ENCODE measurements at regions not wholly inside any gene's neighbourhood (a gene's known extent, or its start where the extent isn't known, plus 50 kb on each side); places are given as distances from the start of the nearest gene placed in this dataset.
A peak's percentile ranks its signal among the peaks of the same experiment; 100 is the strongest.
"Not testable (repeated sequence)": the region's sequence is repeated elsewhere in the genome, so short reads cannot be mapped to it uniquely, and the experiment has no call there.

GRCh38 chr17:72381597-72382397 lies 261.0 kb downstream of the SOX9 start:
- H3K27me3 ChIP-seq (replicated peaks; ENCODE audit: control insufficient read depth, insufficient read depth, low read length): no peaks in the 10 kb centered on the region
- no peak for DNase-seq
- BruUV-seq (replicated peaks): no TSS peak
- no peaks in the 10 kb centered on the region for H3K27me3 Mint-ChIP-seq (ENCODE audit: insufficient read depth, unreplicated experiment)
- ChIA-PET POLR2A (no interaction called here), CTCF (interaction anchor here (0.6 kb wide), 1 partner anchor 1741 kb away, joined by 6 read pairs; no protein-coding TSS in a partner anchor)
- H3K4me3 ChIP-seq (ENCODE audit: low read depth, low read length): no peak overlapping the region
- H3K36me3 Mint-ChIP-seq (ENCODE audit: insufficient read depth, unreplicated experiment): no peaks in the 10 kb centered on the region
- no peaks in the 10 kb centered on the region for H3K36me3 ChIP-seq (ENCODE audit: control insufficient read depth, insufficient read depth, low read length)
- H3K27ac Mint-ChIP-seq (ENCODE audit: unreplicated experiment): no peak overlapping the region
- no peaks in the 10 kb centered on the region for H3K9me3 ChIP-seq
- H3K4me3 Mint-ChIP-seq (ENCODE audit: unreplicated experiment): no peak overlapping the region
- peaks cover 15% of the 10 kb centered on the region for H3K4me1 Mint-ChIP-seq (ENCODE audit: low read depth, unreplicated experiment)
- H3K4me1 ChIP-seq: peaks cover 13% of the 10 kb centered on the region; the same call in 1 of the 2 replicates
- H3K9me3 Mint-ChIP-seq (ENCODE audit: unreplicated experiment): no peaks in the 10 kb centered on the region
- no peak for TF ChIP-seq CTCF (IDR thresholded peaks at IDR 0.05; ENCODE audit: insufficient read depth in 1 of 2, low read depth in 1 of 2, low read length in 1 of 2, severe bottlenecking in 1 of 2, unreplicated experiment in 1 of 2)
- intact Hi-C loops (cut with micrococcal nuclease; ENCODE audit: unreplicated experiment): no loop called here

- no peaks in the 10 kb centered on the region for H3K9me3 ChIP-seq
- no peak for TF ChIP-seq CTCF (IDR thresholded peaks at IDR 0.05; ENCODE audit: insufficient read depth in 1 of 2, low read depth in 1 of 2, low read length in 1 of 2, severe bottlenecking in 1 of 2, unreplicated experiment in 1 of 2)
- ChIA-PET POLR2A (no interaction called here), CTCF (interaction anchor here (0.6 kb wide), 1 partner anchor 79 kb away, joined by 3 read pairs; no protein-coding TSS in a partner anchor)
- H3K4me1 ChIP-seq: peaks cover 23% of the 10 kb centered on the region
- no peaks in the 10 kb centered on the region for H3K27me3 ChIP-seq (replicated peaks; ENCODE audit: control insufficient read depth, insufficient read depth, low read length)
- intact Hi-C loops (cut with micrococcal nuclease; ENCODE audit: unreplicated experiment): no loop called here
- H3K27ac Mint-ChIP-seq (ENCODE audit: unreplicated experiment): no peak overlapping the region
- H3K4me3 Mint-ChIP-seq (ENCODE audit: unreplicated experiment): no peak overlapping the region
- no peaks in the 10 kb centered on the region for H3K36me3 ChIP-seq (ENCODE audit: control insufficient read depth, insufficient read depth, low read length)
- no TSS peak for BruUV-seq (replicated peaks)
- H3K4me3 ChIP-seq (ENCODE audit: low read depth, low read length): no peak overlapping the region
- peaks cover 23% of the 10 kb centered on the region for H3K4me1 Mint-ChIP-seq (ENCODE audit: low read depth, unreplicated experiment)
- no peak for DNase-seq
- H3K36me3 Mint-ChIP-seq (ENCODE audit: insufficient read depth, unreplicated experiment): no peaks in the 10 kb centered on the region
- no peaks in the 10 kb centered on the region for H3K27me3 Mint-ChIP-seq (ENCODE audit: insufficient read depth, unreplicated experiment)
- H3K9me3 Mint-ChIP-seq (ENCODE audit: unreplicated experiment): no peaks in the 10 kb centered on the region
These were observed 262.3 kb downstream of the SOX9 start for GRCh38 chr17:72382971-72383722.

- no peaks in the 10 kb centered on the region for H3K27me3 Mint-ChIP-seq (ENCODE audit: insufficient read depth, unreplicated experiment)
- Histone ChIP-seq H3K9me3 (no peaks in the 10 kb centered on the region), H3K36me3 (ENCODE audit: control insufficient read depth, insufficient read depth, low read length) (no peaks in the 10 kb centered on the region), H3K4me1 (peaks cover 26% of the 10 kb centered on the region), H3K4me3 (ENCODE audit: low read depth, low read length) (no peak overlapping the region), H3K27me3 (replicated peaks; ENCODE audit: control insufficient read depth, insufficient read depth, low read length) (no peaks in the 10 kb centered on the region)
- DNase-seq: no peak
- no TSS peak for BruUV-seq (replicated peaks)
- H3K4me3 Mint-ChIP-seq (ENCODE audit: unreplicated experiment): no peak overlapping the region
- no peak for TF ChIP-seq CTCF (IDR thresholded peaks at IDR 0.05; ENCODE audit: insufficient read depth in 1 of 2, low read depth in 1 of 2, low read length in 1 of 2, severe bottlenecking in 1 of 2, unreplicated experiment in 1 of 2)
- no peaks in the 10 kb centered on the region for H3K9me3 Mint-ChIP-seq (ENCODE audit: unreplicated experiment)
- H3K27ac Mint-ChIP-seq (ENCODE audit: unreplicated experiment): no peak overlapping the region
- ChIA-PET CTCF (no interaction called here), POLR2A (no interaction called here)
- no peaks in the 10 kb centered on the region for H3K36me3 Mint-ChIP-seq (ENCODE audit: insufficient read depth, unreplicated experiment)
- intact Hi-C loops (cut with micrococcal nuclease; ENCODE audit: unreplicated experiment): no loop called here
- peaks cover 25% of the 10 kb centered on the region for H3K4me1 Mint-ChIP-seq (ENCODE audit: low read depth, unreplicated experiment)
These were observed 264.7 kb downstream of the SOX9 start for GRCh38 chr17:72385475-72385874.

GRCh38 chr17:72386173-72386572 lies 265.4 kb downstream of the SOX9 start:
- H3K27me3 Mint-ChIP-seq (ENCODE audit: insufficient read depth, unreplicated experiment); H3K36me3 ChIP-seq (ENCODE audit: control insufficient read depth, insufficient read depth, low read length); intact Hi-C loops (cut with micrococcal nuclease; ENCODE audit: unreplicated experiment); H3K4me3 Mint-ChIP-seq (ENCODE audit: unreplicated experiment); H3K27me3 ChIP-seq (replicated peaks; ENCODE audit: control insufficient read depth, insufficient read depth, low read length); DNase-seq; H3K4me3 ChIP-seq (ENCODE audit: low read depth, low read length); H3K9me3 ChIP-seq; CTCF ChIA-PET; H3K36me3 Mint-ChIP-seq (ENCODE audit: insufficient read depth, unreplicated experiment); H3K9me3 Mint-ChIP-seq (ENCODE audit: unreplicated experiment); BruUV-seq (replicated peaks): not testable (repeated sequence)
- POLR2A ChIA-PET: interaction anchor here (0.6 kb wide), 1 partner anchor 1988 kb away, joined by 4 read pairs; no protein-coding TSS in a partner anchor
- peaks cover 31% of the 10 kb centered on the region for H3K4me1 Mint-ChIP-seq (ENCODE audit: low read depth, unreplicated experiment)
- peak overlapping the region; percentile 81 for H3K27ac Mint-ChIP-seq (ENCODE audit: unreplicated experiment)
- H3K4me1 ChIP-seq: peaks cover 31% of the 10 kb centered on the region

All from Caco-2 (cell line).